Pulmonary artery endothelial cell (primary cell): ENCODE measurements at regions not wholly inside any gene's neighbourhood (a gene's known extent, or its start where the extent isn't known, plus 50 kb on each side); places are given as distances from the start of the nearest gene placed in this dataset.

ENCODE experiments used
- DNase-seq: peaks from one replicate; pipeline ENCODE4 v3.0.0-alpha.2; 2011; ENCODE audit warnings: low read depth, low spot score

DNA sequence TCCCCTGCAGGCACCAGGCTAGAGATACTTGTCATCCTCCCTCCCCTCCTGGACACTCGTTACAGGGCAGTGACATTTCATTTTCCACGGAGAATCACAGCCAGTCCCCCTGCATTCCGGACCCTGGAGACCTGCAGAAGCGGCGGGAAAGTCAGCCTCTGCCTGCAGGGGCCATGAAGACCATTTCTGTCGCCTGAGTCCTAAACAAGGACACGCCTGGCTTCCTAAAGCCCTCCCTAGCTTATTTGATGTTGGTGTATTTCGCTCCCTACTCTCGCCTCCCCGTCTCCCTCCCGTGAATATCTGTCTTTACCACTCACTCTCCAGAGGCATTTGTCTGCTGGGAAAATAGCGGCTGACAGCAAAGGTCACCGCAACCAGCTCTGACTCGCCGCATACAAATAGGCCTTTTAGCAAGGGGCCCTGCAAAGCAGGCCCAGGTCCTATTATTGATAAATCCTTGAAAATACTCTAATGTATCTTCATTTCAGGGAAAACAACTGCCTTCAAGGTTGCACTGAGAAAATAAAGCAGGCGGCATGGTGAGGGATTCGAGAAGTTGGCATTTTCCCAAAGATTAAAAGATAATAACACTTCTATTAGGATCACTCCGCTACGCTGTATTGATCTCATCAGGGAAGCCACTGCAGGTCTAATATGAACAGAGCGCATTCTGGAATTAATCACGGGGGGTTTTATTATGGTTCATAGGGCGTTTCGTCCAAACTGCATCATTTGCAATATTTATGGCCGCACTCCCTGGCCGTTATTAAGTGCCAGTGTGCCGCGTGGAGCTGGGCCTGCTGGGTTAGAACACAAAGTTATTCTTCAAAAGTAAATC, 447.1 kb upstream of the CDH5 start:
- DNase-seq = no peak

DNA sequence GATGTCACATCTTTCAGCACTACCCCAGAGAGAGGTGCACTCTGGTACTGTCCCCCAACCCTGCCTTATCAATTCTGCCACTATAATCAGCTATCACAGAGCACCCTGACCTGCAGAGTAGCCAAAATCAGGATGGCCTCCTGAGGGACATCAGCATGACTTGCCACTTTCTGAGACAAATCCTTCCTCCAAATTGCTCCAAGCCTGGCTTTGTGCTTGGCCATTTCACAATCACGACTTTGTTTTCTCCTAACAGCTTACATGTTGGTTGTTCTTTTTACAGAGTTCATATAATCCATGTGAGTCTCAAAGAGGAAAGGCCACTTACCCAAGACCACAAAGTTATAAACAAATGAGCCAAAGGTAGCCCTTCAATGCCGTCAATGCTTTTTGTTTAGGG, 449.0 kb upstream of the CDH5 start:
- no peak for DNase-seq

DNA sequence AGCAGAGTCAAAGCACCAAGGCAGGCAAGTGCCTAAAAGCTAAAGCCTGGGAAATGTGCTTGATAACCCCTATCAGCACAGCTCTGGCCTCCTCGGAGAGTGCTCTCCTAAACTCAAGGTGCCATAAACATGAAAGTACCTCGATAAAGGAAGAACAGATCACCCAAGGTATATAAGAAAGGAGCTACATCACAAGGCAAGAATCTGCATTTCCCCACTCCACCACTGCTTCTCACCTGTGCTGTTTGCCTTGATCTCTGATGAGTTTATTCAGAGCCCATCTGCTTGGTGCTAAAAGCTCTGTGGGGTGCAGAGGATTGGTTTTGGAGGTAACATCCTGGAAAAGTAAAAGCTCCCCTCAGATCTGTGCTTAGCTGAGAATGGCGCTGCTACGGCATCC, 449.5 kb upstream of the CDH5 start:
- no peak for DNase-seq

DNA sequence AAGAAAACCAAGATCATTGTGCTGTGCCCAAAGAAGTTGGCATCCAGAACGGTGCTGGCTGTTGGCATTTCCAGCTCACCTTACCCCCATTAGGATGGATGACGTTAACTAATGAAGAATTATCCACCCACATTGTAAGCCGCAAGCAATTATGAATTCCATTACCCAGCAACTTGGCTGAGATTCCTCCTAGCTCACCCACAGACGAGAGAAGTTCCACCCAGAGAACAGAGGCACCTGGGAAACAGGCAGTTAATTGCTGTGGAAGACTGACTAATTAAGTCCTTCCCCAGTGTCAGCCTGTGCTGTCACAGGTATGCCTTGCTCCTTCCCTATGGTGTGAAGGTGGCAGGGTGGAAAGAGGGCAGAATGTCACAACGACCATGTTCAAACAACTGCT, 456.2 kb upstream of the CDH5 start:
- no peak for DNase-seq

DNA sequence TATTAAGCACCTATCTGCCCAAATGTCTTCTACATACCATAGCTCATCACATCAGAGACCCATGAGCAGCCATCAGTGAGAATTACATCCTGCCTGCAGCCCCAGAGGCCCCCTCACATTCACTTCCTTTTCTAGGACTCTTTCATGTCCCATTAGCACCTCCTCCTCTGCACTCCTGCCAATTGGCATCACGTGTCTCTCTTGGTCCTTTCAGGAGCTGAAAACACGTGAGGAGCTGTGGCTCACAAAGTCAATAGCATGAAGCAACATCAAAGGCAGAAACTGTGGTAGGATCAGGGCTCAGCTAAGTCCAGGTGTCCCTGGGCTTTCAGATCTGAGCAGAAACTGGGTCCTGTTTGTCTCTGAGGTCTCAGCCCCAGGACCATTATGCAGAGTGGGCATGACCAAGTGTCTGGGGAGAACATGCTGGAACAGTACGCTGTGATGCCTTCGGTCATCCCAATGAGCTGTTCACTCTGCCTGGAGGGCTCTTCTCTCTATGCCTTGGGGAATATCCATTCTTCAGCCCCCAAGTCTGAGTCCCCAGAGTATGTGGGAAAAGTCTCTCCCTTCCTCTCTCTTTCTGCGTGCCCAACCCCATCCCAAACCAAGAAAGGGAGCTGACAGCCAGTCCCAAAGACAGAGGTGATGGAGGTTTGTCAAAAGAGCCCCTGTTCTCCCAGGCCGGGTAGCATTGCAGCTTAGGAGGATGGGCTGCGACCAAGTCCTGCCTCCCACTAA, 457.0 kb upstream of the CDH5 start:
- DNase-seq = no peak

DNA sequence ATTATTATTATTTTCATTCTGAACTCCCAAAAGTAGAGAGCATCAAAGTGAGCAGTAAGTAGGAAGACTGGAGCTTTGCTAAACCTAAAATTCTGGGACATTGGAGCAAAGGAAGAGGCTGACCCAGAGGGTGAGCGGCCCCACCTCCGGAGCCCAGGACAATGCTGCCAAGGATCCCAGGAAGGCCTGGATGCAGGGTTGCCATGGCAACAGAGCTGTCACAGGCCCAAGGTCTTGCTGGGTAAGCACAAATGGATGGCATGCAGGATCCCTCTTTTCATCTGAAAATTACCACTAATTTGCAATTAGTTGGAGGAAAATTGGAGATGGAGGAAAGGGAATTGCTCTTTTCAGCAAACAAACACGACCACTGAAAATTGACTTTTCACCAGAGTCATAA, 457.9 kb upstream of the CDH5 start:
- DNase-seq = no peak

DNA sequence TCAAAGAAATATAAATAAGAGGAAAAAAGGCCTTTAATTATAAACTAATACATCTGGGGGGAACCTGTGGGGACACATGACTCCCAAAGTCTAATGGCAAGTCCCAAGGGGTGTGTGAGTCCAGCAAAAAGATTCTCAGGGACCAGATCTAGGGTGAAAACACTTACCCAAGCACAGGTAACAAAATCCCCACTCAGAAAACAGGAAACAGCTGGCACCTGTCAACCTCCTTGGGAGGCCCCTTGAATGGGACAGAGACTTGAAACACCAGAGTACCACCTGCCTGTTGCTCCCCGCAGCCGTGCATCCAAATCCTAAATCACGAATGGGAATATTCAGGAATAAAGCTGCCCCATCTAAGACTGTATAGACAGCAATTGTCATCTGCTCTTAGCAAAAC, 461.2 kb upstream of the CDH5 start:
- DNase-seq = no peak

DNA sequence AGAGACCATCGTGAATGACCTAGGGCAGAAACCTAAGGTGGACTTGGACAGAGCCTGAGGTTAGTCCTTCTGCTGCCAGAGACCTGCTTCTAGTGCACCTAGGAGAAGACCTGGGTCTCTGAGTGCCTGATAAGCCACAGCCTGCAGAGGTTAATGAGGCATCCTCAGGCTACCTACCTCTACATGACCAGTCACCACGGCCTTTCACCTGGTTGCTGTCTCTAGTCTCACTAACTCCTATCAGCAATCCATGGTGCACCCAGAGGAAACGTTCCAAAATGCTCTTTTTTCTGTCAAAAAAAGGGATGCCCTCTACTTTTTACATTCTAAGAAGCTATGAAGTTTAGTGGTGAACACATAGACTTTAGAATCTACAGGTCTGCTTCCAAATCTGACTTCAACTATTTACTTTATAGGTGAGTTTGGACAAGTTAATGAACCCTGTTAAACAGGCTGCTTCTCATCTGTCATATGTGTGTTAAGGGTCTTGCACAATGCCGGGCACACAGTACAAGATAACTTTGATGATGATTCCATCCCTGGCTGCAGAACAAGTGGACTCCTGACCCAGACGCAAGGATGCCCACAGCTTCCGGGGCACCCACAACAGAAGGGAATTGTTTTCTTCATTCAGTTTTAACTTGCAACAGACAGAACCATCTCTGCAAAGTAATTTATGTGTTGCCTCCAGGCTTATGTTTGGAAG, 469.9 kb upstream of the CDH5 start:
- DNase-seq = no peak

DNA sequence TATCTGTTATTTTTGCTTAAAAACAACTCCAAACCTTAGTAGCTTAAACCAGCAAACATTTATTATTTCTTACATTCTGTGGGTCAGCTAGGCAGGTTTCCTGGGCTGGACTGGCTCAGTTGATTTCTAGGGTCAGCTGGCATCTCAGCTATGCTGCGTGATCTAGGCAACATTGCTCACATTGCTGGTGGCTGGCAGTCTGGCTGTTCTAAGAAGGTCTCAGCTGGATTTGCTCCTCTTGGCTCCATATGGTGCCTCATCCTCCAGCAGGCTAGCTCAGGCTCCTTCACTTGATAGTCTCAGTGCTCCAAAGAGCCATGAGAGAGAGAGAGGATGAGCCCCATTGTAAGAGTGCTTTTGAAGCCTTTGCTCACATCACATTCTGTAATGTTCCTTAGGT, 470.6 kb upstream of the CDH5 start:
- no peak for DNase-seq

DNA sequence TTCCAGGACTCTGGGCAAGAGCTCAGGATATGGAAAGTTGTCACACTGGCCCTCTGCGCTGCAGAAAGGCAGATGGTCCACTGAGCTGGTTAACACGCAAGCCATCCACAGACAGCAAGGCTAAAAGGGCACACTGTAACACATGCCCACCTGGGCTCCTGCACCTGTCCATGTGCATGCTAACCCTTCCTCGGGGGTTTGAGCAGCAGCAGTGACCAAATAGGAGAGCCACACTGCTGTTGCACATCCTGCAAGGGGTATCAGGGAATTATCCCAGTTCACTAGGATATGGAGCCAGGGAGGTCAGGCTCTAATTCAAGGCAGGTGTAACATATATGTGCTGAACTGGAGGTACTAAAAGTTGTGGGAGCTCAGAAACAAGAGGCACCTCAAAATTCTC, 471.0 kb upstream of the CDH5 start:
- no peak for DNase-seq

DNA sequence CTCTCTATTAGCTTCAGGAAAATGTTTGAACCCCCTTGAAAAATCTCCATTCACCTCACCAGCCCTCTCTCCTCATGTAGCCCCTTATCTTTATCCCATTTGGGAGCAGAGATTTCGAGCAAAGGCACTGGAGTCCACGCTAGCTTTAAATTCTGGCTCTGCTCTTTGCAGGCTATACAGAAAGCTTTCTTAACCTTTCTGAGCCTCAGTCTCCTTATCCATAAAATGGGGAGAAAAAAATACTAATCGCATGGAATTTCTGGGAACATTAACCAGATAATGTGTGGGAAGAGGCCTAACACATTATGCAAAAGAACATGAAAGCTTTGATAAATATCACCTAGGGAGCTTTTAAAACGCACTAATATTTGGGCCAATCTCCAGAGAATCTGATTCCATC, 476.3 kb upstream of the CDH5 start:
- no peak for DNase-seq

DNA sequence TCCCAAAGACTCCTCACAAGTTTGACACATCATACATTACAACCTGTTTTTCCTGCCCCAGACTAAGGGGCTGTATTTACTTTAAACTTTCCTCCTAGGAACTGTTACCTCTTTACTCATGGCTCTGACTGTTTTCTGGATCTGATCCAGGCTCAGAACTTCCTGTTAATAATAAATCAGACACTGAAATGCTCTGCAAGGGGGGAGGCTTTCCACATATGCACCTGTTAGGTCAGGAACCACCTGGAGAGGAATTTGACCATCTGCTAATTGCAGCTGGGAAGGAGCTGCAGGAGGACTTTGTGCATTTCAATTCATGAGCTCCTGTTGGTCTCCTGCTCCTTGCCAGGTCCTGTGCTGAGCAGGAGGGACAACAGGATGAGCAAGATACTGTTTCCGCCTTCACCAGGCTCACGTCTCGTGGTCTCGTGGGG, 476.9 kb upstream of the CDH5 start:
- no peak for DNase-seq

DNA sequence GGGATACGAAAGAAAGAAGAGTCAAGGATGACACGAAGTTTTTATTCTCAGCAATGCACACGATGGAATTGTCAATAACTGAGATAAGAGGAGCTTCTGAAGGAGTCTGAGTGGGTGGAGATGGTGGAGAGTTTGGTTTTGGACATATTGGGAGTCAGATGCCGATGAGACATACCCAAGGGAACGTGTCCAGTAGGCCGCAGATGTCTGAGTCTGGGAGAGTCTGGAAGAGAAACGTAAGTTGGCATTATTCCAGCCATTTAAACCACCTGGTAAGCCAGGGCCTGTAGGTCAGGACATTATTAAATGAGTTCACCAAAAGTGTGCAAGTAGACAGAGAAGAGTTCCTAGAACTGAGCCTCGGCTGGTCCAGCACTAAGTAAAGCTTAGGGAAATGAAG, 478.3 kb upstream of the CDH5 start:
- DNase-seq = no peak

DNA sequence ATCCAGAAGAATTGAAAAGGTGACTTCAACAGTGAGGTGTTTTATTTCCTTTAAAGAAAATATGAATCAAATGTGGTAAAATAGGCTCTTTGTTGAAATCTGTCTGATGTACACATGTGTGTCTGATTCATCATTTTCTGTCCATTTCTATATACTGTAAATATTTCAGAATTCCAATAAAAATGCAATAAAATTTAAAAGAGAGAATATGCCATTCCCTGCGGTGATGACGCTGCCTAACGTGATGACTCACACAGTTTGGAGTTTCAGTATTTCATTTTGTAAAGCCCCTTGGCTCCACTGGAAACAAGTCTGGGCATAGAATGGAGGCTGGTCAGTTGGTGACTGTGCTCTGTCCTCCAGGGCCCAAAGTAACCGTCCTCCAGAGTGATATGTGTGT, 482.5 kb upstream of the CDH5 start:
- DNase-seq = no peak

DNA sequence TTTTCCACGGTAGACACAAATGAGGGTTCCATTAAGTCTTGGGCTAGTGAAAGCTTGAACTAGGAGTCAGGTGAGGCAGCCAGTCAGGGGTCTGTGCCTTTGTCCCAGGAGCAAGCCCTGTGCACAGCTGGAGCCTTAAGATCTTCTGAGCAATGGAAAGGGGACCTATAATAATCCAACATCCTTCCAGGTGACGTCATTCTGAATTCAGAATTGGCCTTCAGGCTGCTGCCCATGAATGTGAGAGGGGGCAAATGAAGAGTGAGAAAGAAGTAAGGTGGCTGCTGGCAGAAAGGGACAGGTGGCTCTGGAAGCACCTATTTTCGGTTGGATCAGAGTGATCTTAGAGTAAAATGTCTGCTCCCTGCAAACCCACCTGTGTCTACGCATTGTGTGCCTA, 488.1 kb upstream of the CDH5 start:
- no peak for DNase-seq

DNA sequence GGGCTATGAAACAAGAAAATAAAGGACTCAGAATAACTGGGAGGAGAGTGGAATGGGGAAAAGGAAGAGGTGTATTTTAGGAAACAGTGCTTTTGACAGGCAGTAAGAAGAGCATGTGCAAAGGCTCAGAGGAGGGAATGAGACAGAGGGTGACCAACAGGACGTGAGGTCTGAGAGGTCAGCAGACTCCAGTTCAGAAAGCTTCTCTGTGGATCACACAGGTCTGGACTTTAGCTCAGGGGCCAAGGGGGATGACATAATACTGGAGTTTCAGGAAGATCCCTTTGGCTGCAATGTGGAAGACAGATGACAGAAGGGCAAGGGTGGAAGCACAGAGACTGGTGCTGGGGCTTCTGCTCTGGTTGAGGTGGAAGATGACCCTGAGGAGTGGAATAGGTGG, 489.9 kb upstream of the CDH5 start:
- no peak for DNase-seq

DNA sequence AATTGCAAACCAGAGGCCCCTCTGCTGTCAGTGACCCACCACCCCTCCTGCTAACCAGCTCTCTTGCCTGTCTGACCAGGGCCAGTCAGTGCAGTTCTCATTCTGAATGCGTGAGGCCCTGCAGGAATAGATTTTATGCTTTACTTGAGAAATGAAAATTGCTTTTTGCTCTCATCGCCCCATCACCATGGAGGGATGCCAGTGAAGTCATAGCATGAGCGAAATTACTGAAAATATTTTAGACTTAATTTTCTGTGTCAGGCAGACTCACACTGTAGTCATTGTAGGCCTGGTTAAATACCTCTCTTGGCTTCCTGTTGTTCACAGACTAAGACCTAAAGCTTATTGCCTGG, 490.5 kb upstream of the CDH5 start:
- no peak for DNase-seq

DNA sequence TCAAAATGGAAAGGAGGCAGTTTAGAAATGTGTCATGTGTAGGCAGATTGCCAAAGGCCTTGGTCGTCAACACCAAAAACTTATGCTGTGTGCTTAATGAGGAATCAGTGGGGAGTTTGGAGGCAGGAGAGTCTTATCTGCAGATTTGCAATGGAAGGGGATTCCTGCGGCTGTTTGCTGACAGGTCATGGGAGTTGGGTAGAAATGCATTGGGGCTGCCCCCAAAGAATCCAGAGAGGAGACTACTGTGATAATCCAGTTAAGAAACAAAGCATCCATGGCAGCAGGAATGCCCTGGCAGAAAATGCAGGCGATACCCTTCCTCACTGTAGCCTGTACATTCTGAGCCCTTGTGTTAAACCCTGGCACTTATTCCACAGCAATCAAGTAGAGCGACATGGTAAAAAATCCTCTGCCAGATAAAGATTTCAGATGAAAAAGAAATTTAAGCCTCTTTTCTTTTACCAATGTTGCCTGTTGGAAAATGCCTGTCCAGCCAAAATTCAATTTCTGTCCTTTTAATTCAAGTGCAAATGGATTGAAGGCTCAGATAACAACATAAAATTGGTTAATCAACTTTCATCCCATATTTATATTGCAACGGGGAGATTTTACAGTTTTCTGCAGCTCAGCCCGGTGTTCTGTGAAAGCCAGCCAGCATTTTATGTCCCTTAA, 491.0 kb upstream of the CDH5 start:
- no peak for DNase-seq

DNA sequence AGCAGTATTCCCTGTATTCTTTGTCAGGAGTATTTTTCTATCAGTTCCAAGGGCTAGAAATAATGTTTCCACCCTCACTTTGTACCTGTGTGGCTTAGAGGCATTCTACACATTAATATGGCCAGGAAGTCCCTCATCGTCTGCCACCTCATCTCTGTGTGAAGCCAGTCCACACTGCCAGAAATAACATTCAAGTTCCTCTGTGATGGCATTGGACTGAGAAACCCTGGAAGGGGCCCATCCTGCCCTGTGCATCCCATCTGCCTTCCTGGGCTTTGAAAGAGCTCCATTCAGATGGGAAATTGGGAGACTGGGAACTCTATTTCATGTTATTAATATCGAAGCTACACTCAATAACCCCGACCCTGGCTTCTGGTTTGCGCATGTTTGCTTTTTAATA, 497.2 kb upstream of the CDH5 start:
- no peak for DNase-seq

DNA sequence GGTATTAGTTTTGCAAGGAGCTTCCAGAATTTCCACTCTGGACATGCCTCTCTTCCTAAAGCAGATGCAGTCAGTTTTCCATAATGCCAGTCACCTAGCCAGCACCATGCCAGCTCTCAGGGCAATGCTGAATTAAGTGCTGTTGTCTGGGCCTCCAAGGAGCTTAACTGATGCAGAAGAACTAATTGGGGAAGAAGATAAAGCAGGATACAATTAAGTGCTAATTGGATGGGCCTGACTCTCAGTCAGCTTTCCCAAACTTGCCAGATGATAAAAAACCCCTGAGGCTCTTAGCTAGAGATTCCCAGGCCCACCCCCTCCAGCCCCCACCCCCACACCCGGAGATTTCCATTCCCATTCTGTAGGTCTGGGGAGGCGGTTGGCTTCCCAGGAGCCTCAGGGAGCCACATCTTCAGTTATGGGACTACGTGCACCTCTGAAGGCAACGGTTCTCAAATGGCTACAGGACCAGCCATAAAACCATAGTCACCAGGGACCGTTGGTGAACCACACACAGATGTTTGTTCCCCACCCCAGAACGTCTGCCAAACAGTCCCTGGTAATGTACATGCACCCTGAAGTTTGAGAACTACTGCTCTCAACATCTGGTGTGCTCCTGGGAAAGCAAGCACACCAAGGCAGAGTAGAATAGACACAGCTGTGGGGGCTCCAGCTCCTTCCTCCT, 499.1 kb upstream of the CDH5 start:
- no peak for DNase-seq

DNA sequence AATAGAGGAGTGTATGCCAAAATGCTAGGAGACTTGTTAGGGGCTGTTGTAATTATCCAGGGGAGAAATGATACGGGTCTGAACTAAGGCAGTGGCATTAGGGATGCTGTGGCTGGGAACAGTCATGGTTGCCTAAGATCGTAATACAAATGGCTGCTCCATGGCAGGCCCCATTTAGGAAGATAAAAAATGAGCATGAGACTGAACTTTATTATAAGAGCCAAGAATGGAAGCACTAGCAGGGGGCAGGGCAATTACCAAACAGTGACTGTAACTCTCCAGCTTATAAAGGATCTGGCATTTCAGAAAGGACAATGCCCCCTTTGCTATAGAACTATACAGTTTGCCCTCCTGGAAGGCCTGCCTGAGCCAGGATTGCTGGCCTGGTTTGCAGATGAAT, 503.3 kb upstream of the CDH5 start:
- no peak for DNase-seq
